Liver (tissue), 8 donors: ENCODE measurements at regions not wholly inside any gene's neighbourhood (a gene's known extent, or its start where the extent isn't known, plus 50 kb on each side); places are given as distances from the start of the nearest gene placed in this dataset.

Experiments
- DNase-seq: peaks from one replicate; pipeline ENCODE4 v3.0.0-alpha.2; 2017; ENCODE audit warnings: low spot score
- H3K27ac ChIP-seq, 2 donors: one replicate each; pipeline ENCODE4 v1.7.0; 2013; ENCODE audit warnings: inconsistent platforms in 2 of 2, low read length in 2 of 2, control low read depth in 1 of 2, low read depth in 1 of 2, mild to moderate bottlenecking in 1 of 2
- H3K27me3 ChIP-seq, 4 donors: one replicate each; pipeline versions ENCODE4 v1.6.1 to v1.7.0; 2013; ENCODE audit warnings: low read length in 3 of 4, inconsistent platforms in 1 of 4, mild to moderate bottlenecking in 1 of 4, moderate library complexity in 1 of 4; ENCODE audit not compliant: control insufficient read depth in 4 of 4, insufficient read depth in 4 of 4
- H3K36me3 ChIP-seq, 4 donors: one replicate each; pipeline versions ENCODE4 v1.6.1 to v1.7.0; 2013; ENCODE audit warnings: low read length in 3 of 4, mild to moderate bottlenecking in 3 of 4, low read depth in 1 of 4, moderate library complexity in 1 of 4; ENCODE audit not compliant: control insufficient read depth in 4 of 4, insufficient read depth in 3 of 4
- H3K4me1 ChIP-seq, 4 donors: one replicate each; pipeline versions ENCODE4 v1.6.1 to v1.7.0; 2013; ENCODE audit warnings: low read length in 3 of 4, mild to moderate bottlenecking in 3 of 4, moderate library complexity in 1 of 4; ENCODE audit not compliant: control insufficient read depth in 4 of 4, insufficient read depth in 4 of 4
- H3K4me3 ChIP-seq, 3 donors: one replicate each; pipeline versions ENCODE4 v1.6.1 to v1.7.0; 2013; ENCODE audit warnings: low read length in 3 of 3, control low read depth in 1 of 3, low read depth in 1 of 3, mild to moderate bottlenecking in 1 of 3
- H3K9ac ChIP-seq, 2 donors: one replicate each; pipeline ENCODE4 v1.7.0; 2013; ENCODE audit warnings: low read length in 2 of 2, mild to moderate bottlenecking in 2 of 2, moderate library complexity in 2 of 2, control low read depth in 1 of 2, low read depth in 1 of 2
- H3K9me3 ChIP-seq, 4 donors: one replicate each; pipeline versions ENCODE4 v1.6.1 to v1.7.0; 2013; ENCODE audit warnings: low read length in 3 of 4; ENCODE audit not compliant: control insufficient read depth in 4 of 4
- EGR1 ChIP-seq, 2 donors: IDR thresholded peaks; 2 replicates each; pipeline ENCODE4 v1.6.1; 2016 to 2018; ENCODE audit warnings: antibody characterized with exemption in 2 of 2, low read depth in 2 of 2
- FOXA2 ChIP-seq: IDR thresholded peaks from 2 replicates; pipeline ENCODE4 v1.6.1; 2016; ENCODE audit warnings: antibody characterized with exemption
- HNF4A ChIP-seq, 2 donors: conservative IDR thresholded peaks; 2 replicates each; pipeline ENCODE4 v1.6.1; 2016; ENCODE audit warnings: antibody characterized with exemption in 2 of 2, mild to moderate bottlenecking in 2 of 2
- RAD21 ChIP-seq, 2 donors: IDR thresholded peaks; 2 replicates each; pipeline ENCODE4 v1.6.1; 2016; ENCODE audit warnings: antibody characterized with exemption in 2 of 2, mild to moderate bottlenecking in 2 of 2
- RXRA ChIP-seq, 2 donors: IDR thresholded peaks; 2 replicates each; pipeline ENCODE4 v1.6.1; 2017 to 2018; ENCODE audit warnings: antibody characterized with exemption in 2 of 2, mild to moderate bottlenecking in 1 of 2
- TAF1 ChIP-seq: conservative IDR thresholded peaks from 2 replicates; pipeline ENCODE4 v1.6.1; 2016; ENCODE audit warnings: antibody characterized with exemption, mild to moderate bottlenecking
- YY1 ChIP-seq: IDR thresholded peaks from 2 replicates; pipeline ENCODE4 v1.6.1; 2016; ENCODE audit warnings: antibody characterized with exemption, mild to moderate bottlenecking
- WGBS: extraction: QIAGEN DNeasy Blood & Tissue Kit; methylation state at CpG from one replicate; pipeline ENCODE4 v1.1.7; 2013; 5-methylcytosine and 5-hydroxymethylcytosine counted together
- TF ChIP-seq, protein P1 (sequence below): IDR thresholded peaks from 2 replicates; pipeline ENCODE4 v1.6.1; 2016; ENCODE audit warnings: antibody characterized with exemption, mild to moderate bottlenecking
- TF ChIP-seq, protein P2 (sequence below): fragments of 150-350 bp; IDR thresholded peaks from 2 replicates; pipeline ENCODE4 v1.5.1; 2017; ENCODE audit warnings: improper control_type of control experiment, low read depth, low read length; ENCODE audit not compliant: missing input control
- TF ChIP-seq, protein P3 (sequence below): IDR thresholded peaks from 2 replicates; pipeline ENCODE4 v1.6.1; 2016; ENCODE audit warnings: antibody characterized with exemption
- TF ChIP-seq, protein P4 (sequence below): IDR thresholded peaks from 2 replicates; pipeline ENCODE4 v1.6.1; 2016; ENCODE audit warnings: antibody characterized with exemption
- donor health status: healthy.
- donor health status: healthy.
- donor health status: healthy.
- donor health status: healthy.
- donor health status: healthy.

DNA sequence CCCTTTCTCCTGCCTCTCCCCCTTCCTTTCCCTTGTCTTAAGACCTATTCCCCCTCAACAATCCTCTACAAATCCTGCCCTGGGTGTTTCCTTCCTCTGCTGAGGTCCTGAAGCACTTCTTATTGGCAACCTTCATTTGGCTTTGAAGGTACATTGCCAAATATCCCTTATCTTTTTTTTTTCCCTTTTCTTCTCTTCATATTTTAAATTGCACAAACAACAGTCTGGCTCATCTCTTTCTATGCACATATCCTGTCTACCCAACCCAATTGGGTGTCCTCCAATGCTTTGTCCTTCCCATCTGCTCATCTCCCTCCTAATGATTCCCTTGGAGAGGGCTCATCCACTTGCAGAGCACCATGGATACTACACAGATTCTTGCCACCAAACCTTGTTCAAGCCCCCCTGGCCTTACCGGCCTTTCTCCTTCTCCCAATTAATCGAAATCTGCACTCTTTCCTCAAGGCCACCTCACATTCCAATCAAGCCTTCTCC is 537.9 kb upstream of the JARID2 start (continued):
- TF ChIP-seq, protein P1, sequence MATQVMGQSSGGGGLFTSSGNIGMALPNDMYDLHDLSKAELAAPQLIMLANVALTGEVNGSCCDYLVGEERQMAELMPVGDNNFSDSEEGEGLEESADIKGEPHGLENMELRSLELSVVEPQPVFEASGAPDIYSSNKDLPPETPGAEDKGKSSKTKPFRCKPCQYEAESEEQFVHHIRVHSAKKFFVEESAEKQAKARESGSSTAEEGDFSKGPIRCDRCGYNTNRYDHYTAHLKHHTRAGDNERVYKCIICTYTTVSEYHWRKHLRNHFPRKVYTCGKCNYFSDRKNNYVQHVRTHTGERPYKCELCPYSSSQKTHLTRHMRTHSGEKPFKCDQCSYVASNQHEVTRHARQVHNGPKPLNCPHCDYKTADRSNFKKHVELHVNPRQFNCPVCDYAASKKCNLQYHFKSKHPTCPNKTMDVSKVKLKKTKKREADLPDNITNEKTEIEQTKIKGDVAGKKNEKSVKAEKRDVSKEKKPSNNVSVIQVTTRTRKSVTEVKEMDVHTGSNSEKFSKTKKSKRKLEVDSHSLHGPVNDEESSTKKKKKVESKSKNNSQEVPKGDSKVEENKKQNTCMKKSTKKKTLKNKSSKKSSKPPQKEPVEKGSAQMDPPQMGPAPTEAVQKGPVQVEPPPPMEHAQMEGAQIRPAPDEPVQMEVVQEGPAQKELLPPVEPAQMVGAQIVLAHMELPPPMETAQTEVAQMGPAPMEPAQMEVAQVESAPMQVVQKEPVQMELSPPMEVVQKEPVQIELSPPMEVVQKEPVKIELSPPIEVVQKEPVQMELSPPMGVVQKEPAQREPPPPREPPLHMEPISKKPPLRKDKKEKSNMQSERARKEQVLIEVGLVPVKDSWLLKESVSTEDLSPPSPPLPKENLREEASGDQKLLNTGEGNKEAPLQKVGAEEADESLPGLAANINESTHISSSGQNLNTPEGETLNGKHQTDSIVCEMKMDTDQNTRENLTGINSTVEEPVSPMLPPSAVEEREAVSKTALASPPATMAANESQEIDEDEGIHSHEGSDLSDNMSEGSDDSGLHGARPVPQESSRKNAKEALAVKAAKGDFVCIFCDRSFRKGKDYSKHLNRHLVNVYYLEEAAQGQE = no peak
- no peak for TF ChIP-seq YY1

DNA sequence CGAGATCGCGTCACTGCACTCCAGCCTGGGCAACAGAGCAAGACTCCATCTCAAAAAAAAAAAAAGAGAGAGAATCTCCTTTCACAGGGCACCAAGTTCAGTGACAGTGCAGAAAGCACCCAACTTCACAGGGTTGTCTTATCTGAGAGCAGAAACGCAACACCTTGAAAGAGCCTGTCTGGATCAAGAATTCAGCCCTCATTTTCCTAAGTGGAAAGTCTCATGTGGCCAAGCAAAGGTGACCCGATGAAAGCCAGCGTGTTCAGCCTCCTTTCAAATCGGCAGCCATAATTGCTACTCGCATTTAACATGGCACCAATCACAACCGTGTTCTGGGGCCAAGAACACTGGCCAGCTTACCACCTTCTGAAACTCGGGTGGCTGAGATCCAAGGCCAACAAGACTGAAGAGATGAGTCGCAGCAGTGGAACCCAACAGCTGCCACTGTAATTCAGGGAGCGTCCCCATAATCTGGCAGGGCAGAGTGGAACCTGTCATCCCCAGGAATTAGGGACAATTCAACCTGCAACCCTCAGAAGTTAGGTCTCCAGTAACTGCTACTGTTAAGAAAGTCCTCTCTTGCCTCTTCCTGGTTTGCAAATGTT is 536.7 kb upstream of the JARID2 start:
- Histone ChIP-seq H3K9ac (no peak overlapping the region), H3K4me3 (no peak overlapping the region), H3K9me3 (no peaks in the 10 kb centered on the region), H3K36me3 (no peaks in the 10 kb centered on the region), H3K4me1 (peaks cover 0 to 2% (median 0%) of the 10 kb centered on the region in 4 donors), H3K27ac (no peak overlapping the region), H3K27me3 (no peaks in the 10 kb centered on the region)
- TF ChIP-seq EGR1 (IDR thresholded peaks at IDR 0.05; ENCODE audit: low read depth in 2 of 2) = no peak
- no peak for TF ChIP-seq HNF4A (conservative IDR thresholded peaks at IDR 0.05)
- TF ChIP-seq FOXA2 = no peak
- TF ChIP-seq, protein P2, sequence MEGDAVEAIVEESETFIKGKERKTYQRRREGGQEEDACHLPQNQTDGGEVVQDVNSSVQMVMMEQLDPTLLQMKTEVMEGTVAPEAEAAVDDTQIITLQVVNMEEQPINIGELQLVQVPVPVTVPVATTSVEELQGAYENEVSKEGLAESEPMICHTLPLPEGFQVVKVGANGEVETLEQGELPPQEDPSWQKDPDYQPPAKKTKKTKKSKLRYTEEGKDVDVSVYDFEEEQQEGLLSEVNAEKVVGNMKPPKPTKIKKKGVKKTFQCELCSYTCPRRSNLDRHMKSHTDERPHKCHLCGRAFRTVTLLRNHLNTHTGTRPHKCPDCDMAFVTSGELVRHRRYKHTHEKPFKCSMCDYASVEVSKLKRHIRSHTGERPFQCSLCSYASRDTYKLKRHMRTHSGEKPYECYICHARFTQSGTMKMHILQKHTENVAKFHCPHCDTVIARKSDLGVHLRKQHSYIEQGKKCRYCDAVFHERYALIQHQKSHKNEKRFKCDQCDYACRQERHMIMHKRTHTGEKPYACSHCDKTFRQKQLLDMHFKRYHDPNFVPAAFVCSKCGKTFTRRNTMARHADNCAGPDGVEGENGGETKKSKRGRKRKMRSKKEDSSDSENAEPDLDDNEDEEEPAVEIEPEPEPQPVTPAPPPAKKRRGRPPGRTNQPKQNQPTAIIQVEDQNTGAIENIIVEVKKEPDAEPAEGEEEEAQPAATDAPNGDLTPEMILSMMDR = no peak
- no peak for TF ChIP-seq RXRA (IDR thresholded peaks at IDR 0.05)
- no peak for TF ChIP-seq TAF1
- WGBS = 95% methylated on average over 12 of the region's 12 CpGs
- DNase-seq = no peak

DNA sequence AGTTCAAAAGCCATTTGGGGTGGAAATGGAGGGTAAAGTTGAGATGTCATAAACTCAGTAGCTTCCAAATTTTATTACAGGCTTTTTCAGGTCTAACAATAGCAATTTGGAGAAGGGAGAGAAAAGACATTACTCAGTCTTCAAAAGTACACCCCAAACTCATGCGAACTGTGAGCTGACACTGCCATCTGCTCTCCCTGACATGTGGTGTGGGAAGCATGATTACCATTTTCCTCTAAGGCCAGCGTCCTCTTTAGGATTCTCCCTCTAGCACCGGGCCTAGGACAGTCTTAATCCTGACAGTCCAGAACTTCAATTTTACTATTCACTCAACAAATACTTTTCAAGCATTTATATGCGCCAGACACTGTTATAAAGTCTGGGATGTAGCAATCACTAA is 536.0 kb upstream of the JARID2 start:
- TF ChIP-seq, protein P2 = no peak
- TF ChIP-seq TAF1 (no peak), HNF4A (conservative IDR thresholded peaks at IDR 0.05) (no peak), RAD21 (IDR thresholded peaks at IDR 0.05) (no peak)
- TF ChIP-seq, protein P3, sequence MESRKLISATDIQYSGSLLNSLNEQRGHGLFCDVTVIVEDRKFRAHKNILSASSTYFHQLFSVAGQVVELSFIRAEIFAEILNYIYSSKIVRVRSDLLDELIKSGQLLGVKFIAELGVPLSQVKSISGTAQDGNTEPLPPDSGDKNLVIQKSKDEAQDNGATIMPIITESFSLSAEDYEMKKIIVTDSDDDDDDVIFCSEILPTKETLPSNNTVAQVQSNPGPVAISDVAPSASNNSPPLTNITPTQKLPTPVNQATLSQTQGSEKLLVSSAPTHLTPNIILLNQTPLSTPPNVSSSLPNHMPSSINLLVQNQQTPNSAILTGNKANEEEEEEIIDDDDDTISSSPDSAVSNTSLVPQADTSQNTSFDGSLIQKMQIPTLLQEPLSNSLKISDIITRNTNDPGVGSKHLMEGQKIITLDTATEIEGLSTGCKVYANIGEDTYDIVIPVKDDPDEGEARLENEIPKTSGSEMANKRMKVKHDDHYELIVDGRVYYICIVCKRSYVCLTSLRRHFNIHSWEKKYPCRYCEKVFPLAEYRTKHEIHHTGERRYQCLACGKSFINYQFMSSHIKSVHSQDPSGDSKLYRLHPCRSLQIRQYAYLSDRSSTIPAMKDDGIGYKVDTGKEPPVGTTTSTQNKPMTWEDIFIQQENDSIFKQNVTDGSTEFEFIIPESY = no peak
- TF ChIP-seq, protein P4, sequence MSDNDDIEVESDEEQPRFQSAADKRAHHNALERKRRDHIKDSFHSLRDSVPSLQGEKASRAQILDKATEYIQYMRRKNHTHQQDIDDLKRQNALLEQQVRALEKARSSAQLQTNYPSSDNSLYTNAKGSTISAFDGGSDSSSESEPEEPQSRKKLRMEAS = no peak
- Histone ChIP-seq H3K27ac (no peak overlapping the region), H3K36me3 (no peaks in the 10 kb centered on the region), H3K4me3 (no peak overlapping the region), H3K9me3 (no peaks in the 10 kb centered on the region), H3K27me3 (no peaks in the 10 kb centered on the region), H3K9ac (no peak overlapping the region), H3K4me1 (peaks cover 0 to 2% (median 0%) of the 10 kb centered on the region in 4 donors)
- 93% methylated on average over 4 of the region's 4 CpGs for WGBS
- no peak for DNase-seq
